Esophagus squamous epithelium (tissue), 5 donors: ENCODE measurements at regions not wholly inside any gene's neighbourhood (a gene's known extent, or its start where the extent isn't known, plus 50 kb on each side); places are given as distances from the start of the nearest gene placed in this dataset.
"Not testable (repeated sequence)": the region's sequence is repeated elsewhere in the genome, so short reads cannot be mapped to it uniquely, and the experiment has no call there.

Source experiments
- DNase-seq: peaks from one replicate; lab custom pipeline; 2025; lab: John Stamatoyannopoulos, UW
- H3K27ac ChIP-seq, 4 donors: fragments of 200-600 bp; sonication (generic); one replicate each; pipeline ENCODE4 v1.5.1; 2016 to 2019; ENCODE audit warnings: mild to moderate bottlenecking in 1 of 4
- H3K27me3 ChIP-seq, 4 donors: fragments of 200-600 bp; sonication (generic); 1 replicate in 3 of 4; 2 replicates in 1 of 4; pipeline versions ENCODE4 v1.5.1 to v1.6.0; 2017 to 2021; ENCODE audit warnings: antibody characterized with exemption in 1 of 4
- H3K36me3 ChIP-seq, 3 donors: fragments of 200-600 bp; sonication (generic); one replicate each; pipeline ENCODE4 v1.5.1; 2016 to 2019
- H3K4me1 ChIP-seq, 3 donors: fragments of 200-600 bp; sonication (generic); one replicate each; pipeline ENCODE4 v1.5.1; 2017 to 2019
- H3K4me3 ChIP-seq, 4 donors: fragments of 200-600 bp; sonication (generic); 1 replicate in 3 of 4; 2 replicates in 1 of 4; pipeline ENCODE4 v1.5.1; 2016 to 2019; ENCODE audit warnings: mild to moderate bottlenecking in 2 of 4, moderate library complexity in 1 of 4
- H3K9me3 ChIP-seq, 3 donors: fragments of 200-600 bp; sonication (generic); one replicate each; pipeline ENCODE4 v1.5.1; 2016 to 2019
- WGBS, 2 donors: methylation state at CpG; one replicate each; pipeline ENCODE4 v1.1.5; 2018; 5-methylcytosine and 5-hydroxymethylcytosine counted together
- intact Hi-C: fragments of 100-400 bp; cut with DNase I; formaldehyde crosslinking; loops from one replicate; pipeline ENCODE4 v1.15.0; 2022
- donor health status: DM: yes; HTN: yes; CAD: no.

- H3K27me3 ChIP-seq, H3K27ac ChIP-seq, DNase-seq, intact Hi-C loops, H3K4me3 ChIP-seq, H3K4me1 ChIP-seq, H3K36me3 ChIP-seq, H3K9me3 ChIP-seq: not testable (repeated sequence)
- no CpG with 5 or more reads among the region's 25 CpGs for WGBS, 2 donors
Measured at GRCh38 chr21:6428498-6429092, 4092.8 kb upstream of the TPTE start.

DNA sequence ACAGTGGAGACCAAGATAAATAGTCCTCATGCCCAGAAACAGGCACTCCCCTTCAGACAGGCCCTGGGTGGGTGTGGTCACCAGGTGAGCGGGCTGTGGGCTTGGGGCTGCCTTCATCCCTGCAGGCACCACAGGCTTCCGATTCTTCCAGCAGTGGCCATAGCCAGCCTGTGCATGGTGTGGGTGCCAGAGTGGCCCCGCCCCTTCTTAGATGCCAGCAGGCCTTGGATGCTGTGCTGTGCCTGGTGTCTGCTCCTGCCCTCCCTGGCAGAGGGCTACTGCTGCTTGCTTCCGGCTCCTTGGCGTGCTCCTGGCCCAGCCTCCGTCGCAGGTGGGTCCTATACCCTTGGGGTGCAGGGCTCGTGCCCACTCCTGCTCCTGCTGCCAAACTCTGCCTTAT is 4091.5 kb upstream of the TPTE start:
- no CpG with 5 or more reads among the region's 8 CpGs for WGBS, 2 donors
- H3K27ac ChIP-seq, H3K9me3 ChIP-seq, DNase-seq, H3K4me1 ChIP-seq, H3K27me3 ChIP-seq, H3K4me3 ChIP-seq, intact Hi-C loops, H3K36me3 ChIP-seq: not testable (repeated sequence)

DNA sequence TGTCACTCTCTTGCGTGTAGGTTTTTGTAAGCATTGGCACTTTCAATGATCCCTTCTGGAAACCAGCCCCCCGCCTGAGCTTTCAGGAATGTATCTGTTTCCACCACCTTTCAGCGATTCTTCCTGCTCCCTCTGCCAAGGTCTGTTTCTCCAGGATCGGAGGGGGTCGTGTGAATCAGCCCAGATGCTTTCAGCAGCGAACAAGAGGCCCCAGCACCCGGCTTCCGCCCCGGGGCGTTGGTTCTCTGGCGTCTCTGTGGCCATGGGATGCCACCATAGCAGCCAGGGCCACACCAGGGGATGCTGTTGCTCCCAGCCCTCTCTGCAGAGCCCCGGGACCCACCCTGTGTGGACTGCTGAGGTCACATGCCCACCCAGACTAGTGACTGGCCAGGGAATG is 4088.2 kb upstream of the TPTE start:
- intact Hi-C loops, H3K4me3 ChIP-seq, DNase-seq, H3K27ac ChIP-seq, H3K9me3 ChIP-seq, H3K27me3 ChIP-seq, H3K36me3 ChIP-seq: not testable (repeated sequence)
- peaks cover 0 to 11% (median 0%) of the 10 kb centered on the region in 3 donors for H3K4me1 ChIP-seq
- no CpG with 5 or more reads among the region's 12 CpGs for WGBS, 2 donors

DNA sequence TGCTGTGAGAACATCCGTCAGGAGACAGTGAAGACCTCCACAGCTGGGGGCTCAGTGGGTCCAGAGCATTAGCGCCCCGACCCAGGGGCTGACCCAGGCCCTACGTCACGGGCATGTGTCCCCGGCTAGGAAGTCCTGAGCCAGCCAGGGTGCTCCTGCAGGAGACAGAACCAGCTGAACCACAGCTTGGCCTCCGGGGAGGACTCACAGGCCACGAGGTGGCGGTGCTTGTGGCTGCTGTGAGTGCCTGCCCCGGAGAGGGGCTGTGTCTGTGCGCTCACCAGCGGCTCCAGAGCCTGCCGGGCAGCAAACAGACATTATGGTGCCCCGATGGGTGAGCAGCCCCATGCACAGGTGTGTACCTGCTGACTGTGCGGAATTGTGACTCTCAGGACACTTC is 4085.2 kb upstream of the TPTE start:
- peaks cover 0 to 11% (median 0%) of the 10 kb centered on the region in 3 donors for H3K4me1 ChIP-seq
- H3K4me3 ChIP-seq, H3K27me3 ChIP-seq, DNase-seq, H3K36me3 ChIP-seq, intact Hi-C loops, H3K9me3 ChIP-seq, H3K27ac ChIP-seq: not testable (repeated sequence)
- 80 to 85% methylated on average over 1 to 4 of the region's 15 CpGs for WGBS, 2 donors

DNA sequence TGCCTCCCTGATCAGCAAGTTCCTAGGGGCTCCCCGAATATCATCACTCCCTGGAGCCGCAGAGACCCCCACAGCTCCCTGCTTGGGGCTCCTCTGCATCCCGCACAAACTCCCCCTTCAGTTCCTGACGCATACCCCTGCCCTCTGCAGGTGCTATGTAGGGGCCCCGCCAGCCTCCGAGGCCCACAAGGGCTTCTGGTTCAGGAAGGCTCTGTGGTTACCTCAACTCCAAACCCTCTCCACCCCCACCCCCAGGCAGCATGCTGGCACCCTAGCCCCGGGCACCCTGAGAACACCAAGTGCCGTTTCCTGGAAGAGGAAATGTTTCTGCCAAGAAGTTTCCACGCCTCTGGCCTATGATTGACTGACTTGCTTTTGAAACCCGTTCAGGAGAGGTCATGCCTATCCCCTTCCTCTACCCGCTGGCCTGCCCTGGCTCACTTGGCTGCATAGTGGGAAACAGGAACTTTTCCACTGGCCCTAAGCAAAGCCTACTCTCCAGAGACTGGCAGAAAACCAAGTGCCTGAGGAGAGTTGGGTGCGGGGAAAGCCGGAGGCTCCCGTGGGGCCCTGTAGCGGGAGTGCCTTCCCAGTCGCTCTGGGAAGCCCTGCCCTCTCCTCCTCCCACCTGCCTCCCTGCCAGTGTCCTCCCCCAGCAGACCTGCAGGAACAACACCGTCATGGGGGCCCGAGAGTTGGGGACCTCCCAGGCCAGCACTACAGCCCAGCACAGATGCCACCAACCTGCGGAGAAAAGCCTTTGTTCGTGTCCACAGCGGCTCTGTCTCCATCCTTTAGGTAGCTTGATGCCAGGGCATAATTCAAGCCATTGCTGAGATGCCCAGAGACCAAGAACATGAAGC is 4084.2 kb upstream of the TPTE start:
- H3K4me3 ChIP-seq, H3K9me3 ChIP-seq, DNase-seq, H3K27me3 ChIP-seq, intact Hi-C loops, H3K36me3 ChIP-seq: not testable (repeated sequence)
- Histone ChIP-seq H3K27ac (peak overlapping the region in 1 of 4 donors; percentile 28), H3K4me1 (peaks cover 0 to 11% (median 0%) of the 10 kb centered on the region in 3 donors)
- whole genome bisulfite sequencing, 2 donors: no CpG with 5 or more reads among the region's 21 CpGs

DNA sequence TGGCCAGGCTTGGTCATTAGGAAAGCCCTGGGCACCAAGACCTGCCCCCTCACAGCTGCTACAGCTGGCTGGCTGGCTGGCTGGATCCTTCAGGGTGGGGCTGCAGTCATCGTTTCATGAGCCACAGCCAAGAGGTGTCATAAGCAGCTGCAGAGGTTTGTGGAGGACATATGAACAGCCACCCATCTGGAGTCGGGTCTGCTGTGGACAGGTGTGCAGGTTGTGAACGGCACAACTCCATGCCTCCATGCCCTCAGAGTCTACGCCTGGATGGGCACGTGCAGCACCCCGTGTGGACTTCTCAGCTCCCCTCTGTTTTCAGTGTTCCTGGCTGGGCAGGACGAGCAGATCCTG is 4083.6 kb upstream of the TPTE start:
- H3K36me3 ChIP-seq, intact Hi-C loops, H3K4me3 ChIP-seq, H3K9me3 ChIP-seq, H3K27me3 ChIP-seq, H3K27ac ChIP-seq, DNase-seq: not testable (repeated sequence)
- no CpG with 5 or more reads among the region's 7 CpGs for WGBS, 2 donors
- peaks cover 0 to 11% (median 0%) of the 10 kb centered on the region in 3 donors for H3K4me1 ChIP-seq

DNA sequence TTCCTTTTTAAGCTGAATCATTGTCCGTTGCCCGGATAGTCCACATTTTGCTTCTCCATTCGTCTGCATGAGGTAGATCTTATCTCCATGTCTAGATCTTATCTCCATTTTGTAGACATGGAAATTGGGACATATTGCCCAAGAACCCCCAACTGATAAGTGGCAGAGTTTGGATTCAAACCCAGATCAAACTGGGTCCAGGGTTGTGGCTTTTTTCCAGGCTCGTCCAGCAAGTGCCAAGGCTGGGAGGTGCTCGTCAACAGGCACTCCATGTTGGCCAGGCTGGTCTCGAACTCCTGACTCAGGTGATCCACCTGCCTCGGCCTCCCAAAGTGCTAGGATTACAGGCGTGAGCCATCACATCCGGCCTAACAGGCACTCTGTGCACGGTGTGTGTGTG is 4082.3 kb upstream of the TPTE start:
- DNase-seq, intact Hi-C loops, H3K4me3 ChIP-seq, H3K9me3 ChIP-seq, H3K27me3 ChIP-seq, H3K27ac ChIP-seq, H3K36me3 ChIP-seq: not testable (repeated sequence)
- no CpG with 5 or more reads among the region's 10 CpGs for WGBS, 2 donors
- peaks cover 0 to 11% (median 0%) of the 10 kb centered on the region in 3 donors for H3K4me1 ChIP-seq

DNA sequence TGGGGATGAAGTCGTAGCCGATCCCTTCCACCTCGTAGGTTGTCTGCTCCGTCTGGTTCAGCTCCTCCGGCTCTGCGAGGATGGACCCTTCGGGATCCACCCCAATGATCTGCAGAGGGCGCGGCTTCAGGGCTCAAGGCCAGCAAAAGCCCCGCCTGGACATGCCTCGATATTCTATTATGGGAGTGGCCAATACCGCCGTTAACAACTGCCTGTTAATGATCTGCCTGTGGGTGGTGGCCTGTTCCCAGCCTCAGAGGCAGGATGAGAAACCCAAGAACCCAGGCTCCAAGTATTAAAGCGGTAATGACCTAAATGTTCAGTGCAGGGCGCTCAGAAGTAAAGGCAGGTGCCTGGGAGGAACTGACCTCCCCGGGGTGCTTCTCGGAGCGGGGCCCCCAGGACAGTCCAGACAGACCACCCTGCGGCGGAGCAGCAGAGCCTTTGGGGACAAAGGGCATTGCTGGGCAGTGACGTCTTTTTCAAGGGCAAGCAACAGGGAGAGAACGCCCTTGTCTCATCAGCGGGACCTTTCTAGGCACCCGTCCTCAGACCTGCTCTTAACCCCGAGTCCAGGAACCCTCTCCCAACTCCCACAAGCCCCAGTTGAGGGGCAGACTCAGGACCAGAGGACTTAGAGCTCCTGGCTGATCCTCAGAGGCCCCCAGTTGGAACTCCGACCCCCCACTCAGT is 4066.6 kb upstream of the TPTE start:
- H3K36me3 ChIP-seq, H3K4me1 ChIP-seq, H3K9me3 ChIP-seq, intact Hi-C loops, H3K27ac ChIP-seq, DNase-seq, H3K27me3 ChIP-seq, H3K4me3 ChIP-seq: not testable (repeated sequence)
- WGBS, 2 donors: no CpG with 5 or more reads among the region's 26 CpGs

- H3K4me3 ChIP-seq, H3K36me3 ChIP-seq, DNase-seq, intact Hi-C loops, H3K27me3 ChIP-seq, H3K4me1 ChIP-seq, H3K27ac ChIP-seq, H3K9me3 ChIP-seq: not testable (repeated sequence)
- no CpG with 5 or more reads among the region's 18 CpGs for WGBS, 2 donors
Measured at GRCh38 chr21:6456011-6456661, 4065.2 kb upstream of the TPTE start.

DNA sequence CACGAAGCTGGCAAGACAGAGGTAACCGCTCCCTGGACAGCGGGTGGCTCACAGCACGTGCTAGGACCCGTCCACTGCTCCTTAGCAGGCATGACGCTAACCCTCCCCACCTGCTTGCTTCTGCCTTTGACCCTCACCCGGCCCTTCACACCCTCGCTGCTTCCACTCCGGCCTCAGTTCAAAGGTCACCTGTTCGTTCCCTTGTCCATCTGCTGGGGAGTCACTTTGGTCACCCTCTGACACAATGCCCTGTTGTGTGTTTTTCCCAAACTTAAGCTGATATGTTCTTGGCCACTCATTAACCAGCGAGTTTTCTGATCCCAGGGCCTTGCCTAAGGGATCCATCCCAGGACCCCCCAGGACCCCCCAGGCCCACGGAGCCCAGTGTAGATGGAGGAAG is 4061.6 kb upstream of the TPTE start:
- H3K4me1 ChIP-seq, intact Hi-C loops, DNase-seq, H3K36me3 ChIP-seq, H3K4me3 ChIP-seq, H3K27me3 ChIP-seq, H3K9me3 ChIP-seq, H3K27ac ChIP-seq: not testable (repeated sequence)
- no CpG with 5 or more reads among the region's 12 CpGs for WGBS, 2 donors

DNA sequence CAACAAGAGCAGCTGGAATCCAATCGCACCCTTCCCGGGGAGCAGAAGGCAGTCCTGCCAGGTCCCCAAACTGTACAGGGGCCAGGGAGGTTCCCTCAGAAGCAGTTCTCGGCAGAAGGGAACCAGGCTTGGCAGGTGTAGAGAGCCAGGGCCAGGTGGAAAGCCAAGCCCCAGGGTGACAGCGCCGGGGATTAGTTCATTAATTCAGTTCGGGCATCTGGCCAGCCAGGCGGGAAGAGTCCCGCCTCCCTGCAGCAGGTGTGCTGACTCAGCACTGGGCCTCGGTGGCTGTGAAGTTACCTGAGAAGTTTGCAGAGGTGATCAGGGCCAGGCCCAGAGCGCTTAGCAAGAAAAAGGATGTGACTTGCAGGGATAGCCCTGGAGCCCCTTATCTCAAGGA is 4060.0 kb upstream of the TPTE start:
- H3K4me1 ChIP-seq, H3K9me3 ChIP-seq, H3K27me3 ChIP-seq, intact Hi-C loops, DNase-seq, H3K4me3 ChIP-seq, H3K36me3 ChIP-seq, H3K27ac ChIP-seq: not testable (repeated sequence)
- no CpG with 5 or more reads among the region's 10 CpGs for WGBS, 2 donors

DNA sequence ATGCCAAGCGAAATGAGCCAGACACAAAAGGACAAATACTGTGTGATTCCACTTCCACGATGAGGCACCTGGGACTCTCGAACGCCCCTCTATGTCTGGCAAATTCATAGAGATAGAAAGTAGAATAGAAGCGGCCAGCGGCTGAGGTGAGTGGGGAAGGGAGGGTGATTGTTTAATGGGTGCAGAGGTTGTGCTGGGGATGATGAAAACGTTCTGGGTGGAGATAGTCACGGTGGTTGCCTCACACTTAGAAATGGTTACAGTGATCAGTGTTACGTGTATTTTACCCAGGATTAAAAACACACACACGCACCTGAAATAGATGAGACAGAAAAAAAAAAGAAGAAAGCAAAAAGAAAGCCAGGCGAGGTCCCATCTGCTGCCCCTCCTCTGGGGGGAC is 4057.0 kb upstream of the TPTE start:
- intact Hi-C loops, H3K4me3 ChIP-seq: not testable (repeated sequence)
- WGBS, 2 donors: no CpG with 5 or more reads among the region's 11 CpGs

More for the DNA sequence above, 4057.0 kb upstream of the TPTE start:
- not testable (repeated sequence) for DNase-seq, H3K27me3 ChIP-seq, H3K4me1 ChIP-seq, H3K36me3 ChIP-seq, H3K9me3 ChIP-seq, H3K27ac ChIP-seq
